GM19099 (cell line): ENCODE measurements at regions not wholly inside any gene's neighbourhood (a gene's known extent, or its start where the extent isn't known, plus 50 kb on each side); places are given as distances from the start of the nearest gene placed in this dataset.

ENCODE experiments used
- POLR2A ChIP-seq: IDR thresholded peaks from 3 replicates; pipeline ENCODE4 v1.6.1; 2011; ENCODE audit warnings: low read depth; ENCODE audit not compliant: insufficient read length; ENCODE audit errors: extremely low read depth

- no peak for TF ChIP-seq POLR2A
These were observed 765.4 kb upstream of the SPRY2 start for GRCh38 chr13:81106348-81106747.

DNA sequence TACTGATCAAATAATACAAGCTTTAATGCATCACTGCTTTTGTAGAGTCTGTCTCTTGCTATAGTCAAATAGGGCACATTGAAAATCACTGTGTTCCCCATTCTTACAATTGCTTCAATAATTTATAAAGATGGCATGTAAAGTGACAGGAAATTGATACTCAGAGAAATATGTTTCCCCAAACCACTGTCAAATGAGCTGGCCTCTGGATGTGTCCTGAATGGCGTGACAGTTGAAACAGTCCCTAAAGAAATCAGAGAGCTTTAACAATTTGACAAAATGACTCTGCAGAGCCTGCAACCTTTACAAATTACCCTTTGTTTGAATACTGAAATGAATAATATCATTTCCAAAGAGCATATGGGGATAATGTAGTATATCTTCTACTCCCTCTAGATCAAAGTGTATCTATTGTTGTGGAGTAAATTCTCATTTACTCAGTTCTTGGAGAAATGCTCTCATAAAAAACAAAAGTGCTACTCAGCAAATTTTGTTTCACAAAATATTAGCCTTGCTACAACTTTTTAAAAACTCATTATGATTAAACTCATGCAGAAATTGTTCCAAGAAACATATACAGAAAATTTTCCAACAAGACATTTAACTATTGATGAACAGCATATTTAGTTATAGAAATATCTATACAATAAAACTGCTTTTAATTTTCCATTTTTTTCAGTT is 763.2 kb upstream of the SPRY2 start:
- no peak for TF ChIP-seq POLR2A

DNA sequence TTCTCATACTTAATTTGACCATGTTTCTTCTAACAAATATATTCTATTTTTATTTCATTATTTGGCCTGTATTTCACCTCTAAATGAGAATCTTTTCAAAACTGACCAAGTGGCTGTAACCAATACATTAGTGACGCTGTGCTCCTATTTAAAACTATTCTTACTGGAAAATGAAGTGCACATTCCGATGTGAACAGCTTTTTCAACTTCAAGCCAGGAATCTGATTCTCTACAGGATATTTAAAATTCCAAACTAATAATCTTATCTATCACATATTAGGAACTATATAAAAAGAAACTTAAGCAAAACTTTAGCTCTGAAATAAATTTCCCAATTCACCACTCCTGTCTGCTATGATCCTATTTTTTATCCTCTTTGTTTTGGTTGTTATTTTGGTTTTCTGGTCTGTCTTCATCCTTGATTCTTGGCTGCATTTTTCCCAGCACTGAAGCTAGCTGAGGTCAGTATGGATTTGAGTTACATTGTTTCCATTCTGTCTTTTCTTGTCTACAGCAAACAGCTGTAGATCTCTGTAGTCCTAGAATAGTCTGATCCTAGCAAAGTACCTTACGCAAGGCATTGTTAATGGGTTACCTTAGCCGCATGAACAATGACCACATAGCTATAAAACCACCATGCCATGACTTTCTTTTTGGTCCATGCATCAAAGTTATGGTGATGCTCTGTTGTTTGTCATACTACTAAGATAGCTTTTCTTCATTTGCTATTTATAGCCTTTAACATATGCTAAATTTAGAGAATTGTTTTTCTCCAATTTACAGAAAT is 748.6 kb upstream of the SPRY2 start:
- TF ChIP-seq POLR2A, result no peak

DNA sequence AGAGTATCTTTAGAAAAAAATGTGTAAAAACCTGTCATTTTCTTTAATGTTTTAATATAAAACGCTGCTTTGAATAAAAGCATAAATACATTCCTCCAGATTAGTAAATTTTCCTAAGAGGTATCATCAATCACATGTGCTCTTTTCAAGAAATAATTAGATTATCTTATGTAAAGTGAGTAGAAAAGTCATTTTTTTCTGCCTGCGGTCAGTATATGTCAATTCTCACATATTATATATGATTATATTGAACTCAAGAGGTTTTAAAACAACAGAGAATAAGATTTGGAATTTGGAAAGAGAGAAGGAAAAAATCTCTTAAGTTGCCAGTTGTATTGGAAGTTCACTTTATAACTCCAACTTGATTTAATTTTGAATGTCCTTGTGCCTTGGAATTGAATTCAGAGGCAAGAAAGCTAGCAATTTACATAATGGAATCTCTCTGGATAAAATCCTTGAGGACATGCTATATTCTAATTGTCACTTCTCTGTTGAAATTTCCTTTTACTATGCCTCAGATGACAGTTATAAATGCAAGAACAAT is 740.1 kb upstream of the SPRY2 start:
- TF ChIP-seq POLR2A, result no peak

DNA sequence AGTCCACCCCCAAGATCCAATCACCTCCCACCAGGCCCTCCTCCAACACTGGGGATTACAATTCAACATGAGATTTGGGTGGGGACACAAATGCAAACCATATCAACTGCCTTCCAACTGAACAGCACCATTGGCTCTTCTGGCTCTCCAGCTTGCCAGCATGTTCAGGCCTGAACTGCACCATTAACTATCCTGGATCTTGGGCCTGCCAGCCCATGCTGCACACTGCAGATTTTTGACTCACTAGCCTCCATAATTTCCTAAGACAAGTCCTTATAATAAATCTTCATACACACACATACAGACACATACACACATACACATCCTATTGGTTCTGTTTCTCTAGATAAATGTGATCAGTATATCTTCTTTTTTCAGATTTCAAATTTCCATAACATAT is 737.1 kb upstream of the SPRY2 start:
- TF ChIP-seq POLR2A, result no peak

DNA sequence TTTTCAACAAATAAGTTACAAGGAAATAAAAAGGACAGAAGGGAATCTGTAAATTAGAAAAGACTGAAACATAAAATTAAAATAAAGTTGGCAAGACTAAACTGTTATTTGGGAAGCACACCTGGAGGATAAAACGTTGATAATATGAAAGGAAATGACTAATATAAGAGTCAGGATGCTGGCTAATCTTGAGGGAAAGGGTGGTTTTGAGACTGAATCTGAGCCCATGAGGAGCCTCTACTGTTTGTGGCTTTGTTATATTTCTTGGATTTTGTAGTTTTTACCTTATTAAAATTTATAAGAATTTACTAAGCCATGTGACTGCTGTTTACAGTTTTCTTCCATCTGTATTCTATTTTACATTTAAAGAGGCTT is 718.0 kb upstream of the SPRY2 start:
- no peak for TF ChIP-seq POLR2A

DNA sequence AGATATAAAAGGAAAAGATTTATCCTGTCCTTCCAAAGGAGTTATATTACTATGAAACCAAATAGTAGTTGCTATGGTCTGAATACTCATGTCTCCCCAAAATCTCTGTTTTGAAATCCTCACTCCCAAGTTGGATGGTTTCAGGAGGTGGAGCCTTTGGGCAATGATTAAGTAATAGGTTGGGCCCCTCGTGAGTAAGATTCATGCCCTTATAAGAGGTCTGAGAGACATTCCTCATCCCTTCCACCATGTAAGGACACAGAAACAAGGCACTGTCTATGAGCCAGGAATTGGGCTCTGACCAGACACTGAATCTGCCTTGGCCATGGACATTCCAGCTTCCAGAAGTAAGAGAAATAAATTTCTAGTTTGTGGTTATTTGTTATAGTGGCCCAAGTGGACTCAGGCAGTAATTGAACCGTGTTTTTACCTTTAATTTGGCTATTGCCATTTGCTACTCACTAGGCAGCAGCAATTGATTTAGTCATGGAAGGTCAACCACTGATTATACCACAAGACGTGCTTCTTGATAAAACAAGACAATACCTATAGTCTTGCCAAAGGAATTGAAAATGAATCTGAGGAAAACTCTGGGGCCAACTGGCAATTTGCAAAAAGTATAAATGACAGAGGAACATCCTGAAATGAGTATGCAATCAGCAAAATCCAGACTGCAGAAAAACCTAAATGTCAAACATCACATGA is 717.4 kb upstream of the SPRY2 start:
- TF ChIP-seq POLR2A, result no peak

GRCh38 chr13:81051873-81052272 is 710.9 kb upstream of the SPRY2 start:
- TF ChIP-seq POLR2A, result no peak

DNA sequence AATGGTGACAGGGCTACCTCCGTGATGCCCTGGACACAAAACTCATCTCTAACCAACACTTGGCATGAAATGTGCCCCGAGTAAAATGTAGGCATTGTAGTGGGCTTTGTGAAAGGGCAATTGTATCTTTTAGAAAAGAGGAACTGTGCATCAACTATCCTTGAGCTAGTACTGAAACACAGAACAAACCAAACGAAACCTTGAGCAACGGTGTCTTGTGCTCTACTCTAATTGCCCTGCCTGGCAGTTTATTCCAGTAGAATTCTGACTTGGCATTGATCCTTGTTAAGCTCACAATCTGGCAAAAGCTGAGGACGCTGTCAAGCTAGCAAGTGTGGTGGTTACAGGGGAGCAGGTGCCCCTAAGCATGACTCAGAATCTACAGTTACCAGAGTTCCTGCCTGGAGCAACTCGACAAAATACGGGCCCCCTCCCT is 707.1 kb upstream of the SPRY2 start:
- TF ChIP-seq POLR2A, result no peak

- TF ChIP-seq POLR2A, result no peak
These were observed 700.8 kb upstream of the SPRY2 start for GRCh38 chr13:81041761-81042160.

GRCh38 chr13:81031996-81032395 is 691.1 kb upstream of the SPRY2 start:
- TF ChIP-seq POLR2A, result no peak

DNA sequence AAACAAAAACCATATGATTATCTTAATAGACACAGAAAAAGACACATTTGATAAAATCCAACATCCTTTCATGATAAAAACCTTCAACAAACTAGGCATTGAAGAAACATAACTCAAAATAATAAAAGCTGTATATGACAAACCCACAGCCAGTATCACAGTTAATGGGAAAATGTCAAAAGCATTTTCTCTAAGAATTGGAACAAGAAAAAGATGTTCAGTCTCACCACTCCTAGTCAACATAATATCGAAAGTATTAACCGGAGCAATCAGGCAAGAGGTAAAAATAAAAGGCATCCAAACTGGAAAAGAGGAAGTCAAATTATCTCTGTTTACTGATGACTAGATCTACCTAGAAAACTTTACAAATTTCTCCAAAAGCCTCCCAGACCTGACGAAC is 684.2 kb upstream of the SPRY2 start:
- TF ChIP-seq POLR2A, result no peak

DNA sequence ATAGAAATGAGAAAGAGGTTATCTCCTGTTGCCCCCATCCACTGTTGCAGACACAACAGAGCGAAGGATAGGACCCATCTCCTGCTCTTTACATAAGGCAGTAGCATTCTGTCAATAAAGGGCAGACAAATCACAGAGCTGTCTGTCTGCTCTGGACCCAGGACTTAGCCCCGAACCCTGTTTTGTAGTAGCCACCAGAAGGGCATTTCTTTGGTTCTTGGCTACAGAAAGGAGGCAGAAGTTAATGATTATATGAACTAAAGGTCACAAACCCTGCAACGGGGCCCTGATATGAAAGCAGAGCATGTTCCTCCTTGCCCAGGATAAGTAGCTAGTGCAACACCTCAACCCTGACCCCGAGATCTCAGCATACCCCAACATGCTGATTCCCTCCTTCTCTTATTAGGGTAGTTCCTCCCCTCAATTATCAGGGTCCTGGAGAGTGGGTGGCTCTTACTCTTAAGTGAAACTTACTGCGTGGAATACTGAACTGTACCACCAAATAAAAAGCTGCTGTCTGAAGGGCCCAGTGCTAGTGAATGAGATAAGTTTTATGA is 680.4 kb upstream of the SPRY2 start:
- no peak for TF ChIP-seq POLR2A

DNA sequence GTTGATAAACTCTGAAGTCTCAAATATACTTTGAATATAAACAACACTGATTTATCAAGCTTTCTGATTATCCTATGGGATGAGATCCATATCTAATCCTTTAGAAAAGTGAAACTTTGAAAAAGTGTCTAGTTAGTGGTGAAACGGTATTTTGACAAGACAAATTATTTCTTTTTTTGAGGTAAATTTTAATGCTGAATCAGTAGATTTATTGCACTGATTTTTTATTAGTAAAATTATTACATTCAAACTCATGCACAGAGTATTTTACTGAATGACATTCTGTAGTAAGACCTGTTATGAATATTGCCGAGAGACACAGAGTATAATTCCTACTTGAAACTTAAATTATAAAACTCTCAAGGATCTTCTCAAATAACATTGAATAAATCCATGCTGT is 679.1 kb upstream of the SPRY2 start:
- TF ChIP-seq POLR2A, result no peak

DNA sequence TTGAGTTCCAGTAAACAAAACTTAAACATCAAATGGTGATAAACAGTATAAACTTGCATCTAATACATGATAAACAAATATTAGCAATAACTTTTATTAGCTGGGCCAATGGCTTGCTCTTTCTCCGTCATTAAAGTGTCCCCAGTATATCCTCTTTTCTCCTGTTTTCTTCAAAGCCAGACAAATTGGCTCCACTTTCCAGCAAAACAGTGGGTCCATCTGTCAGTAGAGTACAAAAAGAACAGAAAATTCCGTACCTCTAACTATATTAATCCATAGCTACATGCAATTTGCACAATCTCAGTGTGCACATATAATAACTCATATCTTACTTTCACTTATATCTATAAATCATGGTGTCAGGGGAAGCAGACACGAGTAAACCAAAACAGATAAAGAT is 678.0 kb upstream of the SPRY2 start:
- TF ChIP-seq POLR2A, result no peak

DNA sequence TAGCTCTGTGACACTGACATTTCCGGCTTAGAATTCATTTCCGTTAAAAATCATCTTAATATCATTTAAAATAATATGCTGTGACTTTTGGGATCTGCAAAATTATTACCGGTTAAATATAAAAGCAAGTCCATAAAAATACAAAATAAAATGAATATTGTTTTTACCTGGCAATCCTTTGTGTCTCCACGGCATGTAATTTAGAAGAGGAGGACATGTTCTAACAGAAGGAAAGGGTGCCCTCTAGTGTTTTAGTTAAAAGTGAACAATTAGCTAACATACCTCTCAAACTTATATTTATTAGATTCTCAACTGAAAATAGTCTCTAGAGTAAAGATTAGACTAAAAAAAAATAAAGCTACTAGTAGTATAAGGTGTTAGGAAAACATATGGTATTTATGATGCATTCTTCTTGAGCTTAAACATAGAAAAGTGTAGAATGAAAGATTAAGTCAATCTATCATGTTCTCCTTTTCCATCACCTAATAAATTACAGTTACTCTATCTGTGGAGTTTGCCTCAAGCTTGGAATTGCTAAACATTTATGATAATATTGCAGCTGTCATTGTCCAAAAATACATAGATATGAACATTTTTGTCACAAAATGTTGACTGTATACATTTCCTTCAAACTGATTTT is 676.7 kb upstream of the SPRY2 start:
- no peak for TF ChIP-seq POLR2A

- no peak for TF ChIP-seq POLR2A
These were observed 671.1 kb upstream of the SPRY2 start for GRCh38 chr13:81012031-81012430.
